Esophagus (tissue), 2 donors: ENCODE measurements at regions not wholly inside any gene's neighbourhood (a gene's known extent, or its start where the extent isn't known, plus 50 kb on each side); places are given as distances from the start of the nearest gene placed in this dataset.

ENCODE experiments used
- H3K27ac ChIP-seq, 2 donors: one replicate each; pipeline ENCODE4 v1.5.1; 2013; ENCODE audit warnings: low read depth in 2 of 2, mild to moderate bottlenecking in 2 of 2, inconsistent platforms in 1 of 2, low read length in 1 of 2, moderate library complexity in 1 of 2
- H3K27me3 ChIP-seq, 2 donors: one replicate each; pipeline ENCODE4 v1.6.1; 2013; ENCODE audit warnings: low read length in 2 of 2, control low read depth in 1 of 2, mild to moderate bottlenecking in 1 of 2; ENCODE audit not compliant: insufficient read depth in 2 of 2, control insufficient read depth in 1 of 2
- H3K36me3 ChIP-seq, 2 donors: one replicate each; pipeline ENCODE4 v1.6.1; 2013; ENCODE audit warnings: low read length in 1 of 2; ENCODE audit not compliant: control insufficient read depth in 2 of 2, insufficient read depth in 2 of 2
- H3K4me1 ChIP-seq, 2 donors: one replicate each; pipeline ENCODE4 v1.6.1; 2013; ENCODE audit warnings: low read length in 1 of 2; ENCODE audit not compliant: control insufficient read depth in 2 of 2, insufficient read depth in 2 of 2
- H3K4me3 ChIP-seq, 2 donors: one replicate each; pipeline ENCODE4 v1.5.1; 2013; ENCODE audit warnings: low read length in 2 of 2, mild to moderate bottlenecking in 2 of 2, low read depth in 1 of 2, moderate library complexity in 1 of 2
- H3K9me3 ChIP-seq, 2 donors: one replicate each; pipeline ENCODE4 v1.6.1; 2013; ENCODE audit warnings: mild to moderate bottlenecking in 2 of 2, low read depth in 1 of 2, low read length in 1 of 2, moderate library complexity in 1 of 2; ENCODE audit not compliant: control insufficient read depth in 2 of 2, insufficient read depth in 1 of 2
- WGBS, 2 donors: extraction: QIAGEN DNeasy Blood & Tissue Kit; methylation state at CpG; one replicate each; pipeline ENCODE4 v1.1.7; 2013; 5-methylcytosine and 5-hydroxymethylcytosine counted together
- donor health status: healthy with polysubstance abuse.
- donor health status: Bipolar disorder and iron deficiency.

GRCh38 chr16:81167851-81168250 is 70.6 kb upstream of the BCO1 start:
- no peaks in the 10 kb centered on the region for H3K27me3 ChIP-seq
- H3K4me1 ChIP-seq, result no peaks in the 10 kb centered on the region
- WGBS, 2 donors, result 68 to 69% methylated on average over 6 of the region's 6 CpGs
- no peak overlapping the region for H3K27ac ChIP-seq
- H3K4me3 ChIP-seq, result no peak overlapping the region
- H3K9me3 ChIP-seq, result no peaks in the 10 kb centered on the region
- no peaks in the 10 kb centered on the region for H3K36me3 ChIP-seq

DNA sequence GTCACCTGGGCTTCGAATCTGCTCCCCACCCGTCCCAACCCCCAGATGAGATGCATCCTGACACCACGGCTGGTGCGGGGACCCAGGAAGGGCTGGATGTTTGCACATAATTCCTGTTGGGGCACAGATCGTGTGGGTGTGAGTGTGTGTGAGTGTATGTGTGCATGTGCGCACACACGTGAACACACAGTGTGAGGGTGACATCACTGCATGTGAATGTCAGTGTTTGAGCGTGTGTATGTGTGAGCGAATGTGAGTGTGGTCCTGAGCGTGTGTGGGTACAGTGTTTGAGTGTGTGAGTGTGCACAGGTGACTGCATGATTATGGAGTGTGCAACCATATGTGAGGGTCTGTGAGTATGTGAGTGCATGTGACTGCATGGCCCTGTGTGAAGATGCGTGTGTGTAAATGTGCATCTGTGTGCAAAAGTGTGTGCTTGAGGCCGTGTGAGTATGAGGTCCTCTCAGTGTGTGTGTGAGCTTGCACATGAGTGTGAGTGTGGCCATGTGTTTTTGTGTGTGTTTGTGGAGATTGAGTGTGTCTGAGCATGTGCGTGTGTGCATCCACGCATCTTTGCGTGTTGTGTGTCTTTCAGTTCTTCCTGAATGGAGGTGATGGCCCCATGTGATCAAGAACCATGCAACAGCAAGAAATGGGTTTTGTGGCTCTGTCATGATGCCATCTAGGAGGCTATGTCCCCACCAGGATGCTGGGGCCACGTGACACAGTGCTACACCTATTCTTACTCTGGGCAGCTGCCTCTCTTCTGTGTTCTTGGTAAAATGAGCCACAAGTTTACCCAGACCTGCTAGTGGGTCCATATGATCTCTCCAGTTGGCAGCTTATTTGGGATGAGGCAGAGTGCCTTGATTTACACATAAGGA is 70.5 kb upstream of the GCSH start:
- Histone ChIP-seq H3K27me3 (no peaks in the 10 kb centered on the region), H3K27ac (no peak overlapping the region), H3K9me3 (no peaks in the 10 kb centered on the region), H3K4me3 (no peak overlapping the region), H3K4me1 (no peaks in the 10 kb centered on the region), H3K36me3 (no peaks in the 10 kb centered on the region)
- 79 to 82% methylated on average over 16 of the region's 16 CpGs for WGBS, 2 donors

DNA sequence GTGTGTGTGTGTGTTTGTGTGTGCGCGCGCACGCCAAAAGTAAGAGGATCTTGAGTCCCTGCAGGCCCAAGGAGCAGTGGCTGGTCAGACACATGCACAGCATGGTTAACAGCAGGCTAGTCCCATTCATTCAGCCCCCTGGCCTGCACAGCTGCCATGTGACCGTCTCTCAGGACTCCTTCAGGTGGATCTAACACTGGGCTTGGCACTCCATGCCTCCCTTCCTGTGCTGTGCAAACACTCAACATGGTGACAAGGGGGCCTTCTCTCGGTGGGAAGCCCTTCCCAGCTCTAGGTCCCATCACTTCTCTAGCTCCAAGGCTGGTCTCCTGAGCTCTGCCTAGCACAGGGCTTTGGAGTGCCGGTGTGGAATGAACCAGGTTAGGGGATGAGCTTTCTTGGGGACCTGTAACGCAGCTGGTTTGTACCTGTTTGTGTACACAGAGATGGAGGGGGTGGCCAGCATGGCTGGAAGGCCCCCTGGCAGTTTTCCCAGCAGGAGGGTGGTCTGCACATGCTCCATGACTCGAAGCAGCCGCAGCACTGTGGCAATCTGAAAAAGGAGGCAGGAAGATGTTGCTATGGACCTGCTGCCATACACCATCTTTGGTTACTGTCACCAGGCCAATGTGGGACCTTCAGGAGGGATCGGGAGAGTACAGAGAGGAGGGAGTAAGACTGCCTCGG is 69.4 kb upstream of the GCSH start:
- Histone ChIP-seq H3K9me3 (peaks cover 0 to 1% of the 10 kb centered on the region in 2 donors), H3K4me3 (no peak overlapping the region), H3K27ac (no peak overlapping the region), H3K36me3 (no peaks in the 10 kb centered on the region), H3K4me1 (no peaks in the 10 kb centered on the region), H3K27me3 (no peaks in the 10 kb centered on the region)
- 64 to 73% methylated on average over 12 of the region's 12 CpGs for WGBS, 2 donors

GRCh38 chr16:81164958-81165357 is 68.8 kb upstream of the GCSH start:
- H3K4me3 ChIP-seq, result no peak overlapping the region
- H3K27ac ChIP-seq, result no peak overlapping the region
- H3K9me3 ChIP-seq, result peaks cover 0 to 2% of the 10 kb centered on the region in 2 donors
- H3K36me3 ChIP-seq, result no peaks in the 10 kb centered on the region
- H3K4me1 ChIP-seq, result no peaks in the 10 kb centered on the region
- H3K27me3 ChIP-seq, result no peaks in the 10 kb centered on the region
- 76 to 80% methylated on average over 5 of the region's 5 CpGs for WGBS, 2 donors

DNA sequence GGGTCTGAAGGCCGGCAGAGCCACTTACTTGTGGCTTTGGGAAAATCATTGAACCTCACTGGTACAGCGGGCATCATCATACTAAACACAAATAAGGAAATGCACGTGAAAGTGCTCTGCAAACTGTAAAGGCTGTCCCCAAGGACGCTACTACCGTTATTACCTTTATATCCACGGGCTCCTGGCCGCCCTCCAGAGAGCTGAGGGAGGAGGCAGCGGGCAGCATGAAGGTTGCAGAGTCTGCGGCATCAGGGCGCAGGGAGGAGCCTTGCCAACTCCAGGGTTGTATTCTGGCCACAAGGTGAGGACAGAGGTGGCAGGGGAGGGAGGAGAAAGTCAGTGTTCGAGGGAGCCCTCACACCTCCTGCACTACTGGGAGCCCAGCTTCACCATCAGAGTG is 68.3 kb upstream of the GCSH start:
- 67 to 79% methylated on average over 11 of the region's 11 CpGs for WGBS, 2 donors
- H3K4me3 ChIP-seq, result no peak overlapping the region

DNA sequence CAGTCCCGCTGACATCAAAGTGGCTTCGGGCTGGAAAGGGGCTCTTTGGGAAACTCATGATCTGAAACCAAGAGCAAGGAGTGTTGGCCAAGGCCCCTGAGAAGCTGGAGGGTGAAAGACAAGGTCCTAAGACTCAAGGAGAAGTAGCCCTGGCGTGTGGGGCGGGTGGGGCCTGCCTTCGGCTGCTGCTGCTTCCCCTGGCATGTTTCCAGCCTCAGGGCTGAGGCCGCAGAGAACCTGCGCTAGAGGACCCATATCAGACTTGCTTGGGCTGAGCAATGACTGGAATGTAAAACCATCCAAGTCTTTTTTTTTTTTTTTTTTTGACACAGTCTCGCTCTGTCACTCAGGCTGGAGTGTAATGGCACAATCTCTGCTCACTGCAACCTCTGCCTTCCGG is 67.5 kb upstream of the GCSH start:
- WGBS, 2 donors, result 75 to 79% methylated on average over 8 to 9 of the region's 9 CpGs
- Histone ChIP-seq H3K4me3 (no peak overlapping the region), H3K27me3 (no peaks in the 10 kb centered on the region), H3K36me3 (no peaks in the 10 kb centered on the region), H3K4me1 (no peaks in the 10 kb centered on the region), H3K9me3 (peaks cover 0 to 2% of the 10 kb centered on the region in 2 donors), H3K27ac (no peak overlapping the region)

More for the DNA sequence above, 68.3 kb upstream of the GCSH start:
- peaks cover 0 to 2% of the 10 kb centered on the region in 2 donors for H3K9me3 ChIP-seq
- no peaks in the 10 kb centered on the region for H3K36me3 ChIP-seq
- H3K27me3 ChIP-seq, result no peaks in the 10 kb centered on the region
- H3K27ac ChIP-seq, result no peak overlapping the region
- H3K4me1 ChIP-seq, result no peaks in the 10 kb centered on the region

DNA sequence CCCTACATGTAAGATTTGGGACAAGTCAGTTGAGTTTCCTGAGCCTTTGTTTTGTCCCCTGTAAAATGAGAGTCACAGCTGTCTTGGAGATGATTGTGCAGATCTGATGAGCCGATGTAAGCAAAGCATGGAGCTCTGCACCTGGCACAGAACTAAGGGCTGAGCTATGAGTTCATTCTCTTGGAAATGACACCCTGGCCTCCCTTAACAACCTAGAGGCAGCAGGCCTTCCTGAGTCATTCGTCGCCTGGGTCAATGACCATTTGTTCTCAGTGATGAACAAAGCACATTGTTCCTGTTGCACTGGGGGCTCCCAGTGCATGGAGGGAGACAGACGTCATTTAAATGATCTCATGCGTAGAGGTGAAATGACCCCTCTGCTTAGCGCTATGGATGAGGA is 62.8 kb upstream of the GCSH start:
- Histone ChIP-seq H3K9me3 (peaks cover 0 to 2% of the 10 kb centered on the region in 2 donors), H3K4me1 (no peaks in the 10 kb centered on the region), H3K36me3 (no peaks in the 10 kb centered on the region), H3K27me3 (no peaks in the 10 kb centered on the region), H3K4me3 (no peak overlapping the region), H3K27ac (no peak overlapping the region)
- 69 to 84% methylated on average over 6 of the region's 6 CpGs for WGBS, 2 donors

DNA sequence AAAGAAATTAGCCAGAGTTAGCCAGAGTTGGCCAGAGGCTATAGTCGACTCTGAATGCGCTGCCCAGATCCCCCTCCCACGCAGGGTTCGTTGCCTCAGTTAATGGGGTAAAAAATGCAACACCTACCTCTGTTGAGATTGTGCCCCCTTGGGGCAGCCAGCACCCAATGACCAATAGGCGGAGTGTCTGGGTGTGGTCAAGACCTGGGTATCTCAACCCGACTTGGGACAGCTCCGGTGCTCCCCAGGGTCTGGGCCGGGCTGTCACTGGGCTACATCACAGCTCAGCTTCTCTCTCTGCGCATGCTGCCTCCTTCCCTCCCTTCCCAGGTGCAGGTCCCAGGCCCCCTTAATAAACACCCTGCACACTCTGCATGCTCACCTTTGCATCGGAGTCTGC is 59.6 kb upstream of the GCSH start:
- no peaks in the 10 kb centered on the region for H3K4me1 ChIP-seq
- H3K4me3 ChIP-seq, result no peak overlapping the region
- no peaks in the 10 kb centered on the region for H3K27me3 ChIP-seq
- H3K27ac ChIP-seq, result no peak overlapping the region
- 76 to 77% methylated on average over 10 of the region's 10 CpGs for WGBS, 2 donors
- peaks cover 0 to 2% of the 10 kb centered on the region in 2 donors for H3K9me3 ChIP-seq
- H3K36me3 ChIP-seq, result no peaks in the 10 kb centered on the region

DNA sequence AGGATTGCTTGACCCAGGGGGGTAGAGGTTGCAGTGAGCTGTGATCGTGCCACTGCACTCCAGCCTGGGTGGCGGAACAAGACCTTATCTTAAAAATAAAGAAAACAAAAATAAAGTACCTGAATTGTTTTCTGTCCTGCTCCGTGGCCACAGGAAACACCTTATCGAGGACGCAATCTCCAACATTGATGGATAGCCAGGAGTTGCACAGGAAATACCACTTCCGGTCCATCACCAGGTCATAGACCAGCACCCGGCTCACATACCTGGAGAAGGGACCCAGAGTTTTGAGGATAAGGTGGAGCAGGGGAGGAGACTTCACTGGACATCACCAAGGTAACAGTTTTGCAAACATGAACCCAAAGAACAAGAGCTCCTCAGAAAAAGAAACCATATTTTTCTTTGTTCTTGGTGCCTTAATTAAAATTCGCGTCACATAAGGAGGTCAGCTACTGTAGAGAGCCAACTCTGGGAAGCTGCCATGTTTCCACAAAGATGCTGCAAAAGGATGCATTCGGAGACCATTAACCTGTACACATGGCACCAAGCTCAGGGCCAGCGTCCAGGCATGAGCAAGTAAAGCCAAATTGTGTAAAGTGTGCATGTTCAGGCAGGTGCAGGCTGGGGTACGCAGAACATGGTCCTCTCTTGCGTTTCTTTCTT is 55.6 kb upstream of the GCSH start:
- H3K4me3 ChIP-seq, result no peak overlapping the region
- H3K4me1 ChIP-seq, result no peaks in the 10 kb centered on the region
- no peaks in the 10 kb centered on the region for H3K27me3 ChIP-seq
- WGBS, 2 donors, result 37 to 44% methylated on average over 13 of the region's 13 CpGs
- H3K9me3 ChIP-seq, result no peaks in the 10 kb centered on the region
- no peaks in the 10 kb centered on the region for H3K36me3 ChIP-seq
- H3K27ac ChIP-seq, result no peak overlapping the region
